ENCODE measurements at regions not wholly inside any gene's neighbourhood (a gene's known extent, or its start where the extent isn't known, plus 50 kb on each side); places are given as distances from the start of the nearest gene placed in this dataset.
A peak's percentile ranks its signal among the peaks of the same experiment; 100 is the strongest.

GRCh38 chrX:20863649-20864048, 510.6 kb upstream of the CNKSR2 start:
- CTCF ChIA-PET, result no interaction called here
- TF ChIP-seq CHD2 (IDR thresholded peaks at IDR 0.05; ENCODE audit: low read length, partially characterized antibody) (peak; percentile 21), EP300 (IDR thresholded peaks at IDR 0.05; ENCODE audit: borderline replicate concordance in 1 of 2, low read depth in 1 of 2, low read length in 1 of 2) (peak in 1 of 2 experiments; percentile 65; a peak in 2 of 4 replicates), FOXJ3 (CRISPR knock-in tag; IDR thresholded peaks at IDR 0.05) (peak; percentile 91), GATA2 (CRISPR knock-in tag; IDR thresholded peaks at IDR 0.05) (peak; percentile 81), SIN3A (IDR thresholded peaks at IDR 0.05; ENCODE audit: borderline replicate concordance, low read depth, low read length) (no peak), PBX3 (IDR thresholded peaks at IDR 0.05) (no peak), USF2 (IDR thresholded peaks at IDR 0.05; ENCODE audit: borderline replicate concordance, low read depth, low read length) (no peak), CTCF (IDR thresholded peaks at IDR 0.05) (no peak), RCOR1 (IDR thresholded peaks at IDR 0.05; ENCODE audit: low read length) (peak; percentile 17; the same call in 1 of the 2 replicates), MAX (IDR thresholded peaks at IDR 0.05; ENCODE audit: low read depth) (no peak)
- Histone ChIP-seq H3K4me3 (ENCODE audit: low read depth in 2 of 2, low read length in 1 of 2) (no peak overlapping the region), H3K9me2 (no peaks in the 10 kb centered on the region), H3F3A (replicated peaks; ENCODE audit: insufficient read depth) (no peaks in the 10 kb centered on the region), H3K4me1 (ENCODE audit: control insufficient read depth in 1 of 2, insufficient read depth in 2 of 2, low read depth in 1 of 2, low read length in 1 of 2) (peaks cover 0 to 2% of the 10 kb centered on the region in 2 experiments; a peak in 1 of 4 replicates), H2AFZ (ENCODE audit: low read depth) (no peak overlapping the region), H3K27ac (ENCODE audit: low read depth in 2 of 2, low read length in 1 of 2) (peak overlapping the region in 1 of 2 experiments; percentile 78; a peak in 2 of 4 replicates), H3K9ac (no peak overlapping the region), H3K9me3 (no peaks in the 10 kb centered on the region), H4K20me1 (ENCODE audit: insufficient read depth) (no peaks in the 10 kb centered on the region), H3K27me3 (ENCODE audit: insufficient read depth) (no peaks in the 10 kb centered on the region), H3K79me2 (ENCODE audit: insufficient read depth) (no peaks in the 10 kb centered on the region), H3K36me3 (replicated peaks in 1 of 2; ENCODE audit: control insufficient read depth in 1 of 2, insufficient read depth in 2 of 2, low read length in 1 of 2) (no peaks in the 10 kb centered on the region), H3K4me2 (no peak overlapping the region)
- POLR2A ChIA-PET, result no interaction called here
- peak; percentile 53 for DNase-seq

GRCh38 chrX:20861113-20861512, 513.1 kb upstream of the CNKSR2 start:
- Histone ChIP-seq H3K36me3 (replicated peaks in 1 of 2; ENCODE audit: control insufficient read depth in 1 of 2, insufficient read depth in 2 of 2, low read length in 1 of 2) (no peaks in the 10 kb centered on the region), H3K4me3 (ENCODE audit: low read depth in 2 of 2, low read length in 1 of 2) (no peak overlapping the region), H3K9me3 (no peaks in the 10 kb centered on the region), H3K4me2 (no peak overlapping the region), H2AFZ (ENCODE audit: low read depth) (no peak overlapping the region), H3K27ac (ENCODE audit: low read depth in 2 of 2, low read length in 1 of 2) (no peak overlapping the region), H3K79me2 (ENCODE audit: insufficient read depth) (no peaks in the 10 kb centered on the region), H3K9me2 (no peaks in the 10 kb centered on the region), H3K4me1 (ENCODE audit: control insufficient read depth in 1 of 2, insufficient read depth in 2 of 2, low read depth in 1 of 2, low read length in 1 of 2) (peaks cover 0 to 2% of the 10 kb centered on the region in 2 experiments; a peak in 1 of 4 replicates), H3F3A (replicated peaks; ENCODE audit: insufficient read depth) (no peaks in the 10 kb centered on the region), H4K20me1 (ENCODE audit: insufficient read depth) (no peaks in the 10 kb centered on the region), H3K9ac (no peak overlapping the region), H3K27me3 (ENCODE audit: insufficient read depth) (no peaks in the 10 kb centered on the region)
- CTCF ChIA-PET, result no interaction called here
- WGBS (ENCODE audit: low lambda C conversion rate), result 23% methylated on average over 3 of the region's 3 CpGs
- POLR2A ChIA-PET, result no interaction called here
- TF ChIP-seq EP300 (IDR thresholded peaks at IDR 0.05; ENCODE audit: borderline replicate concordance in 1 of 2, low read depth in 1 of 2, low read length in 1 of 2) (no peak), GABPA (IDR thresholded peaks at IDR 0.05; ENCODE audit: low read depth) (no peak), JUND (IDR thresholded peaks at IDR 0.05) (no peak)
- DNase-seq, result no peak
